ENCODE measurements at regions not wholly inside any gene's neighbourhood (a gene's known extent, or its start where the extent isn't known, plus 50 kb on each side); places are given as distances from the start of the nearest gene placed in this dataset.

DNA sequence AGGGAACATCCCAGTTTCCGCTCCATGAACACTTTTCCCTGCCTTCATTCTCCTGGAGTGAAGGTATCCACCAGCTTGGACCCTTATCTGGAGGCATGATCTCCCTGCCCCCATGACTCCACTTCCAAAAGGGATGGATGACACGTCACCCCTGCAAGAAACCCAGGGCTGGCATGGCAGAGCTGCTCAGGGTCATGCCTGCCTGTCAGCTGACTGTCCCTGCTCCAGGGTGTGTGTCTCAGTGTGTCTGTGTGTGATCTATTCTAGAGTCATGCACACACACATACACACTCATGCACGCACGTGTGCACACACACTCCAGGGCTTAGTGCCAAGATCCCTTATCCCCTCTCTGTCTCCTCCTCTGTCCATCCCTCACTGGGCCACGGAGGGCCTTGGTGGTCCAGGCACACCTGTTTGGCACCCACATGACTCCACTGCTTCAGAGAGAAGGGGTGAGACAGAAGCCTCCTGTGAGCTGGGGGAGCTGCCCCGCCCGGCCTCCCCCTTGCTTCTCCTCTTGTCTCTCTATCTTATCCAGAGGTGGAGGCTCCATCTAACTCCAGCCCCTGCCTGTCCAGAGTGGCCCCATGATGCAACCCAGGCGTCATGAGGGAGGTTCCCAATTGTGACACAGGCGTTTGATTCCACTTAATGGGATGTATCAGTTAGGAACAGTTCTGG, 290.9 kb downstream of the CDC5L start:
- TF ChIP-seq, protein P1, sequence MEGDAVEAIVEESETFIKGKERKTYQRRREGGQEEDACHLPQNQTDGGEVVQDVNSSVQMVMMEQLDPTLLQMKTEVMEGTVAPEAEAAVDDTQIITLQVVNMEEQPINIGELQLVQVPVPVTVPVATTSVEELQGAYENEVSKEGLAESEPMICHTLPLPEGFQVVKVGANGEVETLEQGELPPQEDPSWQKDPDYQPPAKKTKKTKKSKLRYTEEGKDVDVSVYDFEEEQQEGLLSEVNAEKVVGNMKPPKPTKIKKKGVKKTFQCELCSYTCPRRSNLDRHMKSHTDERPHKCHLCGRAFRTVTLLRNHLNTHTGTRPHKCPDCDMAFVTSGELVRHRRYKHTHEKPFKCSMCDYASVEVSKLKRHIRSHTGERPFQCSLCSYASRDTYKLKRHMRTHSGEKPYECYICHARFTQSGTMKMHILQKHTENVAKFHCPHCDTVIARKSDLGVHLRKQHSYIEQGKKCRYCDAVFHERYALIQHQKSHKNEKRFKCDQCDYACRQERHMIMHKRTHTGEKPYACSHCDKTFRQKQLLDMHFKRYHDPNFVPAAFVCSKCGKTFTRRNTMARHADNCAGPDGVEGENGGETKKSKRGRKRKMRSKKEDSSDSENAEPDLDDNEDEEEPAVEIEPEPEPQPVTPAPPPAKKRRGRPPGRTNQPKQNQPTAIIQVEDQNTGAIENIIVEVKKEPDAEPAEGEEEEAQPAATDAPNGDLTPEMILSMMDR (conservative IDR thresholded peaks at IDR 0.05; ENCODE audit: low read length) = no peak
- TF ChIP-seq EZH2phosphoT487 (IDR thresholded peaks at IDR 0.05; ENCODE audit: borderline replicate concordance, low read depth, low read length) = no peak
